Activated T-cell treated with anti-CD3 and anti-CD28 coated beads, Interleukin-2, amount 50 U/mL, for 48 hours (primary cell): ENCODE measurements at regions not wholly inside any gene's neighbourhood (a gene's known extent, or its start where the extent isn't known, plus 50 kb on each side); places are given as distances from the start of the nearest gene placed in this dataset.
"Not testable (repeated sequence)": the region's sequence is repeated elsewhere in the genome, so short reads cannot be mapped to it uniquely, and the experiment has no call there.

Experiments
- DNase-seq, 2 experiments: peaks; one replicate each; pipeline ENCODE4 v3.0.0-alpha.2; 2020

GRCh38 chr5:91867799-91868198, 484.7 kb upstream of the ARRDC3 start:
- no peak for DNase-seq

- DNase-seq, result no peak
Observed at GRCh38 chr5:91865915-91866314, 482.8 kb upstream of the ARRDC3 start.

GRCh38 chr5:91864962-91865361, 481.8 kb upstream of the ARRDC3 start:
- no peak for DNase-seq

GRCh38 chr5:91851670-91852069, 468.6 kb upstream of the ARRDC3 start:
- DNase-seq, result no peak

GRCh38 chr5:91850031-91850430, 466.9 kb upstream of the ARRDC3 start:
- DNase-seq, result no peak

- DNase-seq, result no peak
Observed at GRCh38 chr5:91849069-91849468, 466.0 kb upstream of the ARRDC3 start.

GRCh38 chr5:91848453-91848852, 465.3 kb upstream of the ARRDC3 start:
- no peak for DNase-seq

- no peak for DNase-seq
Observed at GRCh38 chr5:91841423-91841822, 458.3 kb upstream of the ARRDC3 start.

- no peak for DNase-seq
Observed at GRCh38 chr5:91840412-91840811, 457.3 kb upstream of the ARRDC3 start.

- no peak for DNase-seq
Observed at GRCh38 chr5:91839721-91840120, 456.6 kb upstream of the ARRDC3 start.

GRCh38 chr5:91839233-91839632, 456.1 kb upstream of the ARRDC3 start:
- no peak for DNase-seq

- DNase-seq, result no peak
Observed at GRCh38 chr5:91830361-91830953, 447.3 kb upstream of the ARRDC3 start.

GRCh38 chr5:91825618-91826017, 442.5 kb upstream of the ARRDC3 start:
- DNase-seq, result no peak

- DNase-seq, result no peak
Observed at GRCh38 chr5:91824406-91824805, 441.3 kb upstream of the ARRDC3 start.

- no peak for DNase-seq
Observed at GRCh38 chr5:91820874-91821273, 437.8 kb upstream of the ARRDC3 start.

- DNase-seq, result no peak
Observed at GRCh38 chr5:91816681-91817080, 433.6 kb upstream of the ARRDC3 start.

GRCh38 chr5:91797576-91797975, 414.5 kb upstream of the ARRDC3 start:
- no peak for DNase-seq

GRCh38 chr5:91794856-91795548, 411.9 kb upstream of the ARRDC3 start:
- DNase-seq, result no peak

- no peak for DNase-seq
Observed at GRCh38 chr5:91794455-91794854, 411.3 kb upstream of the ARRDC3 start.

GRCh38 chr5:91787718-91788117, 404.6 kb upstream of the ARRDC3 start:
- no peak for DNase-seq

- DNase-seq, result no peak
Observed at GRCh38 chr5:91777671-91778070, 394.6 kb upstream of the ARRDC3 start.

- no peak for DNase-seq
Observed at GRCh38 chr5:91776249-91776648, 393.1 kb upstream of the ARRDC3 start.

GRCh38 chr5:91770400-91770799, 387.3 kb upstream of the ARRDC3 start:
- no peak for DNase-seq

- not testable (repeated sequence) for DNase-seq
Observed at GRCh38 chr5:91757383-91757782, 374.3 kb upstream of the ARRDC3 start.

GRCh38 chr5:91754990-91755389, 371.9 kb upstream of the ARRDC3 start:
- no peak for DNase-seq
